HCT116 (cell line): ENCODE measurements at regions not wholly inside any gene's neighbourhood (a gene's known extent, or its start where the extent isn't known, plus 50 kb on each side); places are given as distances from the start of the nearest gene placed in this dataset.

ENCODE experiments used
- ATAC-seq: fragments of 200-7000 bp; cut with Tn5 transposase; 2 replicates; pipeline ENCODE4 v1.9.1; 2020; ENCODE audit warnings: mild to moderate bottlenecking, moderate library complexity
- BruUV-seq: library from RNA; stranded (reverse); fragments of 400-500 nt; replicated peaks from 2 replicates; lab custom pipeline; 2021; lab: Mats Ljungman, UMichigan
- CTCF ChIA-PET: fragments of 300-600 bp; sonication (Branson Sonifier 250); formaldehyde crosslinking; loops from one replicate; lab custom pipeline; 2021; ENCODE audit warnings: antibody characterized with exemption; lab: Charles Lee
- POLR2A ChIA-PET: fragments of 300-600, 350-600 bp; sonication (Branson Sonifier 250); formaldehyde crosslinking; loops from one replicate; lab custom pipeline; 2021; ENCODE audit warnings: antibody characterized with exemption; lab: Charles Lee
- RAD21 ChIA-PET, 2 experiments: fragments of 300-600 bp; sonication (Branson Sonifier 250); formaldehyde crosslinking; loops; one replicate each; lab custom pipeline; 2023; ENCODE audit warnings: low total read pairs in 2 of 2; ENCODE audit not compliant: uncharacterized antibody in 2 of 2, unreplicated experiment in 2 of 2, low non-redundant PET in 1 of 2; lab: Charles Lee
- DNase-seq: peaks from one replicate; pipeline ENCODE4 v3.0.0-alpha.2; 2010; ENCODE audit warnings: low read depth, low spot score
- H2AFZ ChIP-seq: fragments of 200-600 bp; shearing (Covaris generic), sonication (generic); 2 replicates; pipeline ENCODE4 v1.6.1; 2017; ENCODE audit warnings: low read depth, mixed run types, mixed read lengths, antibody characterized with exemption, low read length; ENCODE audit not compliant: poor library complexity, severe bottlenecking
- H3K27ac ChIP-seq: 2 replicates; pipeline ENCODE4 v1.5.1; 2012; ENCODE audit warnings: low read depth, low read length
- H3K27me3 ChIP-seq: fragments of 200-600 bp; sonication (generic); 2 replicates; pipeline ENCODE4 v1.6.1; 2016; ENCODE audit warnings: mixed run types, low read length, mixed read lengths; ENCODE audit not compliant: insufficient read depth
- H3K36me3 ChIP-seq, 2 experiments: fragments of 200-500 bp in 1 of 2; fragments of 200-600 bp in 1 of 2; sonication (Bioruptor generic) in 1 of 2; sonication (generic) in 1 of 2; 2 replicates each; pipeline versions ENCODE4 v1.5.1 to v1.6.1; 2014 to 2016; ENCODE audit warnings: low read length in 2 of 2, inconsistent platforms in 1 of 2, mixed read lengths in 1 of 2, mixed run types in 1 of 2; ENCODE audit not compliant: insufficient read depth in 2 of 2, control insufficient read depth in 1 of 2
- H3K4me1 ChIP-seq, 2 experiments: fragments of 200-600 bp in 1 of 2; sonication (generic) in 1 of 2; 2 replicates each; pipeline versions ENCODE4 v1.5.1 to v1.6.1; 2012 to 2017; ENCODE audit warnings: low read length in 2 of 2, inconsistent platforms in 1 of 2, mild to moderate bottlenecking in 1 of 2, mixed read lengths in 1 of 2, mixed run types in 1 of 2, moderate library complexity in 1 of 2; ENCODE audit not compliant: insufficient read depth in 2 of 2, control insufficient read depth in 1 of 2
- H3K4me2 ChIP-seq: fragments of 200-600 bp; sonication (generic); 2 replicates; pipeline ENCODE4 v1.6.1; 2017; ENCODE audit warnings: mixed run types, low read length, mixed read lengths
- H3K4me3 ChIP-seq, 2 experiments: fragments of 200-600 bp in 1 of 2; sonication (generic) in 1 of 2; replicated peaks in 1 of 2; 2 replicates each; pipeline ENCODE4 v1.5.1; 2011 to 2016; ENCODE audit warnings: low read length in 2 of 2, control low read depth in 1 of 2, low read depth in 1 of 2, mild to moderate bottlenecking in 1 of 2, mixed read lengths in 1 of 2, mixed run types in 1 of 2
- H3K79me2 ChIP-seq: fragments of 200-600 bp; sonication (generic); 2 replicates; pipeline ENCODE4 v1.6.1; 2017; ENCODE audit warnings: mild to moderate bottlenecking, mixed run types, low read length, moderate library complexity, mixed read lengths; ENCODE audit not compliant: insufficient read depth
- H3K9ac ChIP-seq: fragments of 200-600 bp; sonication (generic); 2 replicates; pipeline ENCODE4 v1.6.1; 2016; ENCODE audit warnings: low read length, mixed read lengths
- H3K9me2 ChIP-seq: fragments of 200-600 bp; sonication (generic), shearing (Covaris generic); 2 replicates; pipeline ENCODE4 v1.6.1; 2017; ENCODE audit warnings: mixed run types, mild to moderate bottlenecking, moderate library complexity; ENCODE audit not compliant: insufficient read depth
- H3K9me3 ChIP-seq, 2 experiments: fragments of 200-500 bp in 1 of 2; fragments of 200-600 bp in 1 of 2; sonication (Bioruptor generic) in 1 of 2; sonication (generic) in 1 of 2; 2 replicates each; pipeline ENCODE4 v1.6.1; 2014 to 2017; ENCODE audit warnings: low read length in 2 of 2, mixed read lengths in 2 of 2, inconsistent platforms in 1 of 2, low read depth in 1 of 2, mild to moderate bottlenecking in 1 of 2, mixed run types in 1 of 2, moderate library complexity in 1 of 2; ENCODE audit not compliant: control insufficient read depth in 1 of 2, insufficient read depth in 1 of 2
- H4K20me1 ChIP-seq: fragments of 200-600 bp; sonication (generic), shearing (Covaris generic); 2 replicates; pipeline ENCODE4 v1.6.1; 2017; ENCODE audit warnings: mixed run types, mild to moderate bottlenecking, moderate library complexity; ENCODE audit not compliant: insufficient read depth
- CBX3 ChIP-seq: IDR thresholded peaks from 2 replicates; pipeline ENCODE4 v1.6.1; 2012; ENCODE audit warnings: low read depth
- EZH2 ChIP-seq: fragments of 200-600 bp; sonication (generic); IDR thresholded peaks from 2 replicates; pipeline ENCODE4 v1.6.1; 2017; ENCODE audit warnings: antibody characterized with exemption, mixed run types
- FOSL1 ChIP-seq: IDR thresholded peaks from 2 replicates; pipeline ENCODE4 v1.6.1; 2012; ENCODE audit warnings: low read depth
- POLR2A ChIP-seq: IDR thresholded peaks from 2 replicates; pipeline ENCODE4 v1.7.0; 2011; ENCODE audit warnings: borderline replicate concordance; ENCODE audit not compliant: insufficient read depth, insufficient read length; ENCODE audit errors: extremely low read depth
- POLR2AphosphoS5 ChIP-seq: IDR thresholded peaks from 2 replicates; pipeline ENCODE4 v1.6.1; 2011; ENCODE audit warnings: mild to moderate bottlenecking, low read depth, low read length, moderate library complexity
- SP1 ChIP-seq: IDR thresholded peaks from 2 replicates; pipeline ENCODE4 v1.6.1; 2012; ENCODE audit warnings: low read depth
- ZNF274 ChIP-seq: fragments of 200-500 bp; sonication (Bioruptor generic); IDR thresholded peaks from 2 replicates; pipeline ENCODE4 v1.6.1; 2014; ENCODE audit warnings: mild to moderate bottlenecking, low read depth, low read length, inconsistent platforms
- intact Hi-C: fragments of 100-400 bp; cut with micrococcal nuclease; formaldehyde crosslinking; loops from 2 replicates; pipeline ENCODE4 v1.10.0; 2022
- TF ChIP-seq, protein P1 (sequence below): IDR thresholded peaks from 2 replicates; pipeline ENCODE4 v1.6.1; 2012; ENCODE audit warnings: low read depth
- TF ChIP-seq, protein P2 (sequence below), 3 experiments: fragments of 200-600 bp in 1 of 3; sonication (generic) in 1 of 3; IDR thresholded peaks in 2 of 3; conservative IDR thresholded peaks in 1 of 3; 2 replicates each; pipeline ENCODE4 v1.5.1; 2012 to 2017; ENCODE audit warnings: low read depth in 2 of 3, low read length in 2 of 3, antibody characterized with exemption in 1 of 3, borderline replicate concordance in 1 of 3, control low read depth in 1 of 3, mild to moderate bottlenecking in 1 of 3, mixed read lengths in 1 of 3, mixed run types in 1 of 3, moderate library complexity in 1 of 3; ENCODE audit not compliant: insufficient read depth in 1 of 3

DNA sequence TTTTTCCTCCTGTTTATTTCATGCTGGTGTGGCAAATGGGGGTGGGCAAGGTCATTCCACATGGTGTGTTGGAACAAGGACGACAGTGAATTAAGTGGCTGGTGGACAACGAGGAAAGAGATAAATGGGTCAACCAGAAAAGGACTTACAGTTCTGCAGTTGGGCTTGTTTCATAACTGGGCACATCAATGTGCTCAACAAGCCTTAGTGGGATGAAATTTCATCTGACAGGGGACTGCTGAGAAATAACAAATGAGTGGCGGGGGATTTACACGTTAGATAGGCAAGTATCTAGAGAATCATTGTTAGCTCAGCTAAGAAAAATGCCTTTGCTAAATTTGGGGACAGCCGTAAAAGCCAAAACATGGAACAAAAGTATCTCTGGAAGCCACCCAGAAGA is 163.6 kb downstream of the NRN1 start:
- intact Hi-C loops: no loop called here
- ATAC-seq (no peak), DNase-seq (no peak)
- ChIA-PET POLR2A (no interaction called here), RAD21 (no interaction called here), CTCF (no interaction called here)
- H3K4me1 ChIP-seq: no peaks in the 10 kb centered on the region
- H3K9me3 ChIP-seq: no peaks in the 10 kb centered on the region
- no peak overlapping the region for H2AFZ ChIP-seq
- TF ChIP-seq FOSL1 (no peak), SP1 (no peak), ZNF274 (no peak), POLR2AphosphoS5 (no peak), EZH2 (no peak), POLR2A (no peak), CBX3 (no peak)
- TF ChIP-seq, protein P1, sequence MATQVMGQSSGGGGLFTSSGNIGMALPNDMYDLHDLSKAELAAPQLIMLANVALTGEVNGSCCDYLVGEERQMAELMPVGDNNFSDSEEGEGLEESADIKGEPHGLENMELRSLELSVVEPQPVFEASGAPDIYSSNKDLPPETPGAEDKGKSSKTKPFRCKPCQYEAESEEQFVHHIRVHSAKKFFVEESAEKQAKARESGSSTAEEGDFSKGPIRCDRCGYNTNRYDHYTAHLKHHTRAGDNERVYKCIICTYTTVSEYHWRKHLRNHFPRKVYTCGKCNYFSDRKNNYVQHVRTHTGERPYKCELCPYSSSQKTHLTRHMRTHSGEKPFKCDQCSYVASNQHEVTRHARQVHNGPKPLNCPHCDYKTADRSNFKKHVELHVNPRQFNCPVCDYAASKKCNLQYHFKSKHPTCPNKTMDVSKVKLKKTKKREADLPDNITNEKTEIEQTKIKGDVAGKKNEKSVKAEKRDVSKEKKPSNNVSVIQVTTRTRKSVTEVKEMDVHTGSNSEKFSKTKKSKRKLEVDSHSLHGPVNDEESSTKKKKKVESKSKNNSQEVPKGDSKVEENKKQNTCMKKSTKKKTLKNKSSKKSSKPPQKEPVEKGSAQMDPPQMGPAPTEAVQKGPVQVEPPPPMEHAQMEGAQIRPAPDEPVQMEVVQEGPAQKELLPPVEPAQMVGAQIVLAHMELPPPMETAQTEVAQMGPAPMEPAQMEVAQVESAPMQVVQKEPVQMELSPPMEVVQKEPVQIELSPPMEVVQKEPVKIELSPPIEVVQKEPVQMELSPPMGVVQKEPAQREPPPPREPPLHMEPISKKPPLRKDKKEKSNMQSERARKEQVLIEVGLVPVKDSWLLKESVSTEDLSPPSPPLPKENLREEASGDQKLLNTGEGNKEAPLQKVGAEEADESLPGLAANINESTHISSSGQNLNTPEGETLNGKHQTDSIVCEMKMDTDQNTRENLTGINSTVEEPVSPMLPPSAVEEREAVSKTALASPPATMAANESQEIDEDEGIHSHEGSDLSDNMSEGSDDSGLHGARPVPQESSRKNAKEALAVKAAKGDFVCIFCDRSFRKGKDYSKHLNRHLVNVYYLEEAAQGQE: no peak
- TF ChIP-seq, protein P2, sequence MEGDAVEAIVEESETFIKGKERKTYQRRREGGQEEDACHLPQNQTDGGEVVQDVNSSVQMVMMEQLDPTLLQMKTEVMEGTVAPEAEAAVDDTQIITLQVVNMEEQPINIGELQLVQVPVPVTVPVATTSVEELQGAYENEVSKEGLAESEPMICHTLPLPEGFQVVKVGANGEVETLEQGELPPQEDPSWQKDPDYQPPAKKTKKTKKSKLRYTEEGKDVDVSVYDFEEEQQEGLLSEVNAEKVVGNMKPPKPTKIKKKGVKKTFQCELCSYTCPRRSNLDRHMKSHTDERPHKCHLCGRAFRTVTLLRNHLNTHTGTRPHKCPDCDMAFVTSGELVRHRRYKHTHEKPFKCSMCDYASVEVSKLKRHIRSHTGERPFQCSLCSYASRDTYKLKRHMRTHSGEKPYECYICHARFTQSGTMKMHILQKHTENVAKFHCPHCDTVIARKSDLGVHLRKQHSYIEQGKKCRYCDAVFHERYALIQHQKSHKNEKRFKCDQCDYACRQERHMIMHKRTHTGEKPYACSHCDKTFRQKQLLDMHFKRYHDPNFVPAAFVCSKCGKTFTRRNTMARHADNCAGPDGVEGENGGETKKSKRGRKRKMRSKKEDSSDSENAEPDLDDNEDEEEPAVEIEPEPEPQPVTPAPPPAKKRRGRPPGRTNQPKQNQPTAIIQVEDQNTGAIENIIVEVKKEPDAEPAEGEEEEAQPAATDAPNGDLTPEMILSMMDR (IDR thresholded peaks at IDR 0.05 in 2 of 3, conservative IDR thresholded peaks at IDR 0.05 in 1 of 3; ENCODE audit: borderline replicate concordance in 1 of 3, insufficient read depth in 1 of 3, low read depth in 2 of 3, low read length in 2 of 3): no peak
- no peak overlapping the region for H3K4me3 ChIP-seq
- no peaks in the 10 kb centered on the region for H3K36me3 ChIP-seq
- H3K9me2 ChIP-seq: no peaks in the 10 kb centered on the region
- H3K79me2 ChIP-seq: no peaks in the 10 kb centered on the region
- H3K27me3 ChIP-seq: peaks cover 44% of the 10 kb centered on the region
- BruUV-seq: no TSS peak
- no peak overlapping the region for H3K27ac ChIP-seq
- no peak overlapping the region for H3K4me2 ChIP-seq
- no peak overlapping the region for H3K9ac ChIP-seq
- no peaks in the 10 kb centered on the region for H4K20me1 ChIP-seq
